GM12878 (cell line): ENCODE measurements at regions not wholly inside any gene's neighbourhood (a gene's known extent, or its start where the extent isn't known, plus 50 kb on each side); places are given as distances from the start of the nearest gene placed in this dataset.

Experiments
- ATAC-seq: fragments of 200-7000 bp; cut with Tn5 transposase; 3 replicates; pipeline ENCODE4 v1.9.1; 2020; ENCODE audit warnings: mild to moderate bottlenecking, moderate library complexity
- BruUV-seq: library from RNA; stranded (reverse); fragments of 400-500 nt; replicated peaks from 2 replicates; lab custom pipeline; 2021; lab: Mats Ljungman, UMichigan
- CTCF ChIA-PET: fragments of 300-600 bp; sonication (Branson Sonifier 250); formaldehyde crosslinking; extraction: SDS; loops from one replicate; lab custom pipeline; 2021; ENCODE audit warnings: inconsistent platforms; lab: Yijun Ruan, JAX
- POLR2A ChIA-PET: fragments of 350-600 bp; formaldehyde crosslinking; extraction: SDS; loops from one replicate; lab custom pipeline; 2021; ENCODE audit warnings: inconsistent platforms; lab: Charles Lee
- RAD21 ChIA-PET: fragments of 300-600 bp; sonication (Branson Sonifier 250); formaldehyde crosslinking; loops from one replicate; lab custom pipeline; 2023; ENCODE audit warnings: antibody characterized with exemption; ENCODE audit not compliant: unreplicated experiment; lab: Charles Lee
- SMC1A ChIA-PET: fragments of 300-600 bp; sonication (Branson Sonifier 250); formaldehyde crosslinking; loops from one replicate; lab custom pipeline; 2023; ENCODE audit not compliant: unreplicated experiment, uncharacterized antibody; lab: Charles Lee
- DNase-seq: peaks from one replicate; pipeline ENCODE4 v3.0.0-alpha.2; 2011; ENCODE audit warnings: low read depth, low spot score
- FAIRE-seq: peaks from 3 replicates; lab custom pipeline; 2011; peaks lifted over from hg19 to GRCh38; lab: Jason Lieb, UNC
- H2AFZ ChIP-seq: 2 replicates; pipeline ENCODE4 v1.6.0; 2011; ENCODE audit warnings: low read depth, low read length, control low read depth; ENCODE audit not compliant: control insufficient read depth
- H3K27ac ChIP-seq: 2 replicates; pipeline ENCODE4 v1.5.1; 2011; ENCODE audit warnings: control low read depth; ENCODE audit not compliant: control insufficient read depth, insufficient read depth
- H3K27me3 ChIP-seq, 2 experiments: replicated peaks in 1 of 2; 2 replicates each; pipeline versions ENCODE4 v1.6.0 to v1.6.1; 2011; ENCODE audit warnings: low read length in 1 of 2; ENCODE audit not compliant: control insufficient read depth in 2 of 2, insufficient read depth in 2 of 2
- H3K36me3 ChIP-seq, 2 experiments: 2 replicates each; pipeline ENCODE4 v1.5.1; 2011; ENCODE audit warnings: low read length in 1 of 2; ENCODE audit not compliant: control insufficient read depth in 2 of 2, insufficient read depth in 2 of 2
- H3K4me1 ChIP-seq: 2 replicates; pipeline ENCODE4 v1.6.1; 2011; ENCODE audit warnings: mild to moderate bottlenecking, low read length, moderate library complexity, mixed read lengths; ENCODE audit not compliant: control insufficient read depth, insufficient read depth
- H3K4me2 ChIP-seq: 2 replicates; pipeline ENCODE4 v1.6.0; 2011; ENCODE audit warnings: control low read depth; ENCODE audit not compliant: control insufficient read depth, insufficient read depth
- H3K4me3 ChIP-seq: fragments of 200-600 bp; sonication (generic); 2 replicates; pipeline ENCODE4 v1.5.1; 2016
- H3K79me2 ChIP-seq: 2 replicates; pipeline ENCODE4 v1.6.0; 2011; ENCODE audit warnings: low read length; ENCODE audit not compliant: control insufficient read depth, insufficient read depth
- H3K9ac ChIP-seq: 2 replicates; pipeline ENCODE4 v1.8.0; 2011; ENCODE audit warnings: low read length, control low read depth, mixed read lengths; ENCODE audit not compliant: control insufficient read depth, insufficient read depth
- H3K9me3 ChIP-seq: replicated peaks from 3 replicates; pipeline ENCODE4 v1.5.1; 2011; ENCODE audit warnings: mild to moderate bottlenecking, low read length; ENCODE audit not compliant: control insufficient read depth, insufficient read depth
- H4K20me1 ChIP-seq: 2 replicates; pipeline ENCODE4 v1.6.0; 2011; ENCODE audit not compliant: control insufficient read depth, insufficient read depth
- CHD1 ChIP-seq: IDR thresholded peaks from 2 replicates; pipeline ENCODE4 v1.6.1; 2012; ENCODE audit warnings: low read depth, low read length, improper control_type of control experiment
- HDAC6 ChIP-seq: fragments of 200-600 bp; sonication (generic); IDR thresholded peaks from one replicate; pipeline ENCODE4 v1.8.0; 2017; ENCODE audit warnings: antibody characterized with exemption; ENCODE audit not compliant: unreplicated experiment
- WGBS: methylation state at CpG from one replicate; pipeline ENCODE4 v1.1.6; 2016; ENCODE audit warnings: low lambda C conversion rate; ENCODE audit not compliant: insufficient replicate concordance, insufficient coverage; ENCODE audit errors: missing lambda C conversion rate; 5-methylcytosine and 5-hydroxymethylcytosine counted together
- in situ Hi-C: fragments of 300-500 bp; cut with MboI; formaldehyde crosslinking; loops from 9 replicates; pipeline ENCODE4 v1.14.3; 2018; ENCODE audit warnings: mixed read lengths
- intact Hi-C: fragments of 100-400 bp; cut with micrococcal nuclease; formaldehyde crosslinking; loops from one replicate; pipeline ENCODE4 v1.14.2; 2022; ENCODE audit not compliant: unreplicated experiment
- TF ChIP-seq, protein P1 (sequence below): IDR thresholded peaks from 2 replicates; pipeline ENCODE4 v1.6.1; 2012; ENCODE audit warnings: mild to moderate bottlenecking, low read depth, low read length

DNA sequence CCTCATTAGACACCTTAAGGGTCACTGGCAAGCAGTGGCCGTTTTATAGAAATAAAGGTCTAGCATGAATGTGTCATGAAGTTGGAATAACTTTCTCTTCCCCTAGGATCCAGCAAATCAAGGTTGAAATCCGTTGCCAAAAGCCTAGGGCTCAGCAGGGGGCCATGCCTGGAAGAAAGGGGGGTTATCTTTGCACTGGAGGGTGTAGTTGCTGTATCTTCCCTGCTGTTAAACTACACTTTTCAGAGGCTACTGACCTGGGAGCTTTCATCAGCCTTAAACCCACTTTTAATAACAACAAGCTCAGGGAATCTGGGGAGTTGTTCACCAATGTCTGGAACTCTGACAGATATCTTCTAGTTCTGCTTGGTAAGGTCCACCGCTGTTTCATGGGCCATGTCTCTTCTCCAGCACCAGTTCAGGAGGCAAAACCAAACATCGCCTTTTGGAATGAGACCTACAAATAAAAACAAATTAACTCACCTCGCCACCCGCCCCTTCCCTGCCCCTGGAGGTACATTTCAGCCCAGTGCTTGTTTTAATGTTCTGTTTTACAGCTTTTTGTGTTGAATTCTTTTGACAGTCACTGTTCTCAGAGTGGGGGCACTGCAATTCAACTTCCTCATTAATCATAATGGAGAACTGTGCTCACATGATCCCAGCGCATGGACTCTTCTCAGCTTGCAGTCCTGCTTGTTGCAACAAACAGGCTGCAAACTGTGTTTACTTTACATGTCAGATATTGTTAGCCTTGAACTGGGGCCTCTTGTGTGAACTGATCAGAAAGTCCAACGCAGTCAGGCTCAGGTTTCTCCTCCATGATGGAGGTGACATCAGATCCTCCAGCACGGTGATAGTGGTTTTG, 508.7 kb downstream of the KCNJ2 start:
- H3K4me2 ChIP-seq, result no peak overlapping the region
- H3K9ac ChIP-seq, result no peak overlapping the region
- no peaks in the 10 kb centered on the region for H3K9me3 ChIP-seq
- ChIA-PET CTCF (interaction anchor here (1.1 kb wide), 1 partner anchor 1070 kb away, joined by 5 read pairs; no protein-coding TSS in a partner anchor), SMC1A (interaction anchor here (1.1 kb wide), 1 partner anchor 18 kb away, joined by 3 read pairs; no protein-coding TSS in a partner anchor), POLR2A (no interaction called here), RAD21 (no interaction called here)
- H3K4me1 ChIP-seq, result no peaks in the 10 kb centered on the region
- no peaks in the 10 kb centered on the region for H3K36me3 ChIP-seq
- FAIRE-seq (no peak), ATAC-seq (no peak), DNase-seq (no peak)
- H3K4me3 ChIP-seq, result no peak overlapping the region
- TF ChIP-seq CHD1 (no peak), HDAC6 (no peak)
- TF ChIP-seq, protein P1, sequence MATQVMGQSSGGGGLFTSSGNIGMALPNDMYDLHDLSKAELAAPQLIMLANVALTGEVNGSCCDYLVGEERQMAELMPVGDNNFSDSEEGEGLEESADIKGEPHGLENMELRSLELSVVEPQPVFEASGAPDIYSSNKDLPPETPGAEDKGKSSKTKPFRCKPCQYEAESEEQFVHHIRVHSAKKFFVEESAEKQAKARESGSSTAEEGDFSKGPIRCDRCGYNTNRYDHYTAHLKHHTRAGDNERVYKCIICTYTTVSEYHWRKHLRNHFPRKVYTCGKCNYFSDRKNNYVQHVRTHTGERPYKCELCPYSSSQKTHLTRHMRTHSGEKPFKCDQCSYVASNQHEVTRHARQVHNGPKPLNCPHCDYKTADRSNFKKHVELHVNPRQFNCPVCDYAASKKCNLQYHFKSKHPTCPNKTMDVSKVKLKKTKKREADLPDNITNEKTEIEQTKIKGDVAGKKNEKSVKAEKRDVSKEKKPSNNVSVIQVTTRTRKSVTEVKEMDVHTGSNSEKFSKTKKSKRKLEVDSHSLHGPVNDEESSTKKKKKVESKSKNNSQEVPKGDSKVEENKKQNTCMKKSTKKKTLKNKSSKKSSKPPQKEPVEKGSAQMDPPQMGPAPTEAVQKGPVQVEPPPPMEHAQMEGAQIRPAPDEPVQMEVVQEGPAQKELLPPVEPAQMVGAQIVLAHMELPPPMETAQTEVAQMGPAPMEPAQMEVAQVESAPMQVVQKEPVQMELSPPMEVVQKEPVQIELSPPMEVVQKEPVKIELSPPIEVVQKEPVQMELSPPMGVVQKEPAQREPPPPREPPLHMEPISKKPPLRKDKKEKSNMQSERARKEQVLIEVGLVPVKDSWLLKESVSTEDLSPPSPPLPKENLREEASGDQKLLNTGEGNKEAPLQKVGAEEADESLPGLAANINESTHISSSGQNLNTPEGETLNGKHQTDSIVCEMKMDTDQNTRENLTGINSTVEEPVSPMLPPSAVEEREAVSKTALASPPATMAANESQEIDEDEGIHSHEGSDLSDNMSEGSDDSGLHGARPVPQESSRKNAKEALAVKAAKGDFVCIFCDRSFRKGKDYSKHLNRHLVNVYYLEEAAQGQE, result no peak
- intact Hi-C loops (no loop called here), in situ Hi-C loops (no loop called here)
- 28% methylated on average over 9 of the region's 9 CpGs for WGBS
- H3K27me3 ChIP-seq, result no peaks in the 10 kb centered on the region
- no peaks in the 10 kb centered on the region for H3K79me2 ChIP-seq
- H4K20me1 ChIP-seq, result no peaks in the 10 kb centered on the region
- H2AFZ ChIP-seq, result no peak overlapping the region
- no TSS peak for BruUV-seq
- no peak overlapping the region for H3K27ac ChIP-seq
